GM12878 (cell line): ENCODE measurements at regions not wholly inside any gene's neighbourhood (a gene's known extent, or its start where the extent isn't known, plus 50 kb on each side); places are given as distances from the start of the nearest gene placed in this dataset.

ENCODE experiments used
- ATAC-seq: fragments of 200-7000 bp; cut with Tn5 transposase; 3 replicates; pipeline ENCODE4 v1.9.1; 2020; ENCODE audit warnings: mild to moderate bottlenecking, moderate library complexity
- BruUV-seq: library from RNA; stranded (reverse); fragments of 400-500 nt; replicated peaks from 2 replicates; lab custom pipeline; 2021; lab: Mats Ljungman, UMichigan
- CTCF ChIA-PET: fragments of 300-600 bp; sonication (Branson Sonifier 250); formaldehyde crosslinking; extraction: SDS; loops from one replicate; lab custom pipeline; 2021; ENCODE audit warnings: inconsistent platforms; lab: Yijun Ruan, JAX
- POLR2A ChIA-PET: fragments of 350-600 bp; formaldehyde crosslinking; extraction: SDS; loops from one replicate; lab custom pipeline; 2021; ENCODE audit warnings: inconsistent platforms; lab: Charles Lee
- RAD21 ChIA-PET: fragments of 300-600 bp; sonication (Branson Sonifier 250); formaldehyde crosslinking; loops from one replicate; lab custom pipeline; 2023; ENCODE audit warnings: antibody characterized with exemption; ENCODE audit not compliant: unreplicated experiment; lab: Charles Lee
- SMC1A ChIA-PET: fragments of 300-600 bp; sonication (Branson Sonifier 250); formaldehyde crosslinking; loops from one replicate; lab custom pipeline; 2023; ENCODE audit not compliant: unreplicated experiment, uncharacterized antibody; lab: Charles Lee
- DNase-seq: peaks from one replicate; pipeline ENCODE4 v3.0.0-alpha.2; 2011; ENCODE audit warnings: low read depth, low spot score
- FAIRE-seq: peaks from 3 replicates; lab custom pipeline; 2011; peaks lifted over from hg19 to GRCh38; lab: Jason Lieb, UNC
- H2AFZ ChIP-seq: 2 replicates; pipeline ENCODE4 v1.6.0; 2011; ENCODE audit warnings: low read depth, low read length, control low read depth; ENCODE audit not compliant: control insufficient read depth
- H3K27ac ChIP-seq: 2 replicates; pipeline ENCODE4 v1.5.1; 2011; ENCODE audit warnings: control low read depth; ENCODE audit not compliant: control insufficient read depth, insufficient read depth
- H3K27me3 ChIP-seq, 2 experiments: replicated peaks in 1 of 2; 2 replicates each; pipeline versions ENCODE4 v1.6.0 to v1.6.1; 2011; ENCODE audit warnings: low read length in 1 of 2; ENCODE audit not compliant: control insufficient read depth in 2 of 2, insufficient read depth in 2 of 2
- H3K36me3 ChIP-seq, 2 experiments: 2 replicates each; pipeline ENCODE4 v1.5.1; 2011; ENCODE audit warnings: low read length in 1 of 2; ENCODE audit not compliant: control insufficient read depth in 2 of 2, insufficient read depth in 2 of 2
- H3K4me1 ChIP-seq: 2 replicates; pipeline ENCODE4 v1.6.1; 2011; ENCODE audit warnings: mild to moderate bottlenecking, low read length, moderate library complexity, mixed read lengths; ENCODE audit not compliant: control insufficient read depth, insufficient read depth
- H3K4me2 ChIP-seq: 2 replicates; pipeline ENCODE4 v1.6.0; 2011; ENCODE audit warnings: control low read depth; ENCODE audit not compliant: control insufficient read depth, insufficient read depth
- H3K4me3 ChIP-seq: fragments of 200-600 bp; sonication (generic); 2 replicates; pipeline ENCODE4 v1.5.1; 2016
- H3K79me2 ChIP-seq: 2 replicates; pipeline ENCODE4 v1.6.0; 2011; ENCODE audit warnings: low read length; ENCODE audit not compliant: control insufficient read depth, insufficient read depth
- H3K9ac ChIP-seq: 2 replicates; pipeline ENCODE4 v1.8.0; 2011; ENCODE audit warnings: low read length, control low read depth, mixed read lengths; ENCODE audit not compliant: control insufficient read depth, insufficient read depth
- H3K9me3 ChIP-seq: replicated peaks from 3 replicates; pipeline ENCODE4 v1.5.1; 2011; ENCODE audit warnings: mild to moderate bottlenecking, low read length; ENCODE audit not compliant: control insufficient read depth, insufficient read depth
- H4K20me1 ChIP-seq: 2 replicates; pipeline ENCODE4 v1.6.0; 2011; ENCODE audit not compliant: control insufficient read depth, insufficient read depth
- CBFB ChIP-seq: IDR thresholded peaks from 2 replicates; pipeline ENCODE4 v1.6.1; 2016; ENCODE audit warnings: antibody characterized with exemption, low read depth
- CBX3 ChIP-seq: fragments of 200-600 bp; sonication (generic); IDR thresholded peaks from 2 replicates; pipeline ENCODE4 v1.6.1; 2016; ENCODE audit warnings: low read depth, borderline replicate concordance
- CEBPB ChIP-seq, 2 experiments: fragments of 150-350 bp in 1 of 2; IDR thresholded peaks; 2 replicates each; pipeline ENCODE4 v1.6.1; 2012 to 2014; ENCODE audit warnings: low read depth in 2 of 2, low read length in 2 of 2, borderline replicate concordance in 1 of 2, inconsistent platforms in 1 of 2
- DPF2 ChIP-seq: fragments of 450-650 bp; IDR thresholded peaks from 2 replicates; pipeline ENCODE4 v1.6.1; 2017; ENCODE audit warnings: mild to moderate bottlenecking
- ETV6 ChIP-seq, 2 experiments: fragments of 450-650 bp in 1 of 2; IDR thresholded peaks in 1 of 2; conservative IDR thresholded peaks in 1 of 2; 2 replicates each; pipeline ENCODE4 v1.6.1; 2014; ENCODE audit warnings: antibody characterized with exemption in 1 of 2, borderline replicate concordance in 1 of 2, low read depth in 1 of 2, mild to moderate bottlenecking in 1 of 2, moderate library complexity in 1 of 2
- HDAC6 ChIP-seq: fragments of 200-600 bp; sonication (generic); IDR thresholded peaks from one replicate; pipeline ENCODE4 v1.8.0; 2017; ENCODE audit warnings: antibody characterized with exemption; ENCODE audit not compliant: unreplicated experiment
- SIX5 ChIP-seq: IDR thresholded peaks from 2 replicates; pipeline ENCODE4 v1.6.1; 2011; ENCODE audit warnings: mild to moderate bottlenecking, low read depth, low read length, moderate library complexity; ENCODE audit not compliant: severe bottlenecking
- TAF1 ChIP-seq: IDR thresholded peaks from 2 replicates; pipeline ENCODE4 v1.6.1; 2011; ENCODE audit warnings: mild to moderate bottlenecking, low read depth, low read length, borderline replicate concordance
- TCF3 ChIP-seq: IDR thresholded peaks from 2 replicates; pipeline ENCODE4 v1.6.1; 2012; ENCODE audit warnings: low read depth, mild to moderate bottlenecking, low read length, borderline replicate concordance; ENCODE audit not compliant: insufficient read depth
- YBX1 ChIP-seq: fragments of 450-650 bp; IDR thresholded peaks from 2 replicates; pipeline ENCODE4 v1.6.1; 2016; ENCODE audit warnings: antibody characterized with exemption
- ZBED1 ChIP-seq: IDR thresholded peaks from 2 replicates; pipeline ENCODE4 v1.6.1; 2016; ENCODE audit warnings: borderline replicate concordance
- ZNF274 ChIP-seq: IDR thresholded peaks from one replicate; pipeline ENCODE4 v1.8.0; 2011; ENCODE audit not compliant: insufficient read length, insufficient read depth
- WGBS: methylation state at CpG from one replicate; pipeline ENCODE4 v1.1.6; 2016; ENCODE audit warnings: low lambda C conversion rate; ENCODE audit not compliant: insufficient replicate concordance, insufficient coverage; ENCODE audit errors: missing lambda C conversion rate; 5-methylcytosine and 5-hydroxymethylcytosine counted together
- in situ Hi-C: fragments of 300-500 bp; cut with MboI; formaldehyde crosslinking; loops from 9 replicates; pipeline ENCODE4 v1.14.3; 2018; ENCODE audit warnings: mixed read lengths
- intact Hi-C: fragments of 100-400 bp; cut with micrococcal nuclease; formaldehyde crosslinking; loops from one replicate; pipeline ENCODE4 v1.14.2; 2022; ENCODE audit not compliant: unreplicated experiment
- TF ChIP-seq, protein P1 (sequence below): fragments of 450-650 bp; IDR thresholded peaks from 2 replicates; pipeline ENCODE4 v1.6.1; 2016; ENCODE audit warnings: mild to moderate bottlenecking, moderate library complexity, borderline replicate concordance
- TF ChIP-seq, protein P2 (sequence below): fragments of 450-650 bp; IDR thresholded peaks from 2 replicates; pipeline ENCODE4 v1.6.1; 2018; ENCODE audit warnings: borderline replicate concordance, mild to moderate bottlenecking; ENCODE audit not compliant: partially characterized antibody
- TF ChIP-seq, protein P3 (sequence below): fragments of 450-650 bp; formaldehyde crosslinking; IDR thresholded peaks from 2 replicates; pipeline ENCODE4 v1.4.0; 2020; ENCODE audit warnings: mild to moderate bottlenecking, moderate library complexity

DNA sequence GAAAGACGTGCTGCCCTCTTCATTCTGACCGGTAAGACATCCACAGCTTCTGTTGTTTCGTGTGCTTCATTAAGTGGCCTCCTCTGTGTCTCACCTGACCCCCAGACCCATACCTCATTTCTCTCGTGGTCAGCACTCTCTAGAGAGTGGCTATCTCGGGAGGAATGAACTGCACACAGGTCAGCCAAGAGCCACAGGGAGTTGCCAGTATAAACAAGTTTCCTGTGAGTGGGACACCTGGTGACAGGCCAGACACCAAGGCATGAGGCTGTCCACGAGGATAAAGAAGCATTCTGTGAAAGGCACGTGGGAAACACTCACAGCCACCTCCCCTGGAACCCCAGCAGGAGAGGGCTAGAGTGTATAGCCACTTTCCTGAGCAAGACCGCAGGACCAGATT is 115.8 kb downstream of the NUFIP1 start:
- in situ Hi-C loops (loop anchor here (5.0 kb wide), 1 partner anchor 391 kb away; no protein-coding TSS in a partner anchor), intact Hi-C loops (no loop called here)
- H3K4me2 ChIP-seq: no peak overlapping the region
- no peak overlapping the region for H2AFZ ChIP-seq
- FAIRE-seq (no peak), ATAC-seq (no peak), DNase-seq (no peak)
- H3K36me3 ChIP-seq: no peaks in the 10 kb centered on the region
- H3K79me2 ChIP-seq: no peaks in the 10 kb centered on the region
- H3K27me3 ChIP-seq: no peaks in the 10 kb centered on the region; a peak in 1 of 4 replicates
- H3K4me3 ChIP-seq: no peak overlapping the region
- 18% methylated on average over 8 of the region's 8 CpGs for WGBS
- no peak overlapping the region for H3K9ac ChIP-seq
- peaks cover 7% of the 10 kb centered on the region for H3K4me1 ChIP-seq
- ChIA-PET POLR2A (no interaction called here), RAD21 (no interaction called here), CTCF (no interaction called here), SMC1A (no interaction called here)
- no TSS peak for BruUV-seq
- H4K20me1 ChIP-seq: no peaks in the 10 kb centered on the region
- no peak overlapping the region for H3K27ac ChIP-seq
- peaks cover 4% of the 10 kb centered on the region; the same call in 2 of the 3 replicates for H3K9me3 ChIP-seq
- TF ChIP-seq, protein P1, sequence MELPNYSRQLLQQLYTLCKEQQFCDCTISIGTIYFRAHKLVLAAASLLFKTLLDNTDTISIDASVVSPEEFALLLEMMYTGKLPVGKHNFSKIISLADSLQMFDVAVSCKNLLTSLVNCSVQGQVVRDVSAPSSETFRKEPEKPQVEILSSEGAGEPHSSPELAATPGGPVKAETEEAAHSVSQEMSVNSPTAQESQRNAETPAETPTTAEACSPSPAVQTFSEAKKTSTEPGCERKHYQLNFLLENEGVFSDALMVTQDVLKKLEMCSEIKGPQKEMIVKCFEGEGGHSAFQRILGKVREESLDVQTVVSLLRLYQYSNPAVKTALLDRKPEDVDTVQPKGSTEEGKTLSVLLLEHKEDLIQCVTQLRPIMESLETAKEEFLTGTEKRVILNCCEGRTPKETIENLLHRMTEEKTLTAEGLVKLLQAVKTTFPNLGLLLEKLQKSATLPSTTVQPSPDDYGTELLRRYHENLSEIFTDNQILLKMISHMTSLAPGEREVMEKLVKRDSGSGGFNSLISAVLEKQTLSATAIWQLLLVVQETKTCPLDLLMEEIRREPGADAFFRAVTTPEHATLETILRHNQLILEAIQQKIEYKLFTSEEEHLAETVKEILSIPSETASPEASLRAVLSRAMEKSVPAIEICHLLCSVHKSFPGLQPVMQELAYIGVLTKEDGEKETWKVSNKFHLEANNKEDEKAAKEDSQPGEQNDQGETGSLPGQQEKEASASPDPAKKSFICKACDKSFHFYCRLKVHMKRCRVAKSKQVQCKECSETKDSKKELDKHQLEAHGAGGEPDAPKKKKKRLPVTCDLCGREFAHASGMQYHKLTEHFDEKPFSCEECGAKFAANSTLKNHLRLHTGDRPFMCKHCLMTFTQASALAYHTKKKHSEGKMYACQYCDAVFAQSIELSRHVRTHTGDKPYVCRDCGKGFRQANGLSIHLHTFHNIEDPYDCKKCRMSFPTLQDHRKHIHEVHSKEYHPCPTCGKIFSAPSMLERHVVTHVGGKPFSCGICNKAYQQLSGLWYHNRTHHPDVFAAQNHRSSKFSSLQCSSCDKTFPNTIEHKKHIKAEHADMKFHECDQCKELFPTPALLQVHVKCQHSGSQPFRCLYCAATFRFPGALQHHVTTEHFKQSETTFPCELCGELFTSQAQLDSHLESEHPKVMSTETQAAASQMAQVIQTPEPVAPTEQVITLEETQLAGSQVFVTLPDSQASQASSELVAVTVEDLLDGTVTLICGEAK: no peak
- TF ChIP-seq CBFB: no peak
- TF ChIP-seq CBX3: no peak
- TF ChIP-seq TCF3: no peak
- TF ChIP-seq DPF2: no peak
- no peak for TF ChIP-seq SIX5
- TF ChIP-seq, protein P2, sequence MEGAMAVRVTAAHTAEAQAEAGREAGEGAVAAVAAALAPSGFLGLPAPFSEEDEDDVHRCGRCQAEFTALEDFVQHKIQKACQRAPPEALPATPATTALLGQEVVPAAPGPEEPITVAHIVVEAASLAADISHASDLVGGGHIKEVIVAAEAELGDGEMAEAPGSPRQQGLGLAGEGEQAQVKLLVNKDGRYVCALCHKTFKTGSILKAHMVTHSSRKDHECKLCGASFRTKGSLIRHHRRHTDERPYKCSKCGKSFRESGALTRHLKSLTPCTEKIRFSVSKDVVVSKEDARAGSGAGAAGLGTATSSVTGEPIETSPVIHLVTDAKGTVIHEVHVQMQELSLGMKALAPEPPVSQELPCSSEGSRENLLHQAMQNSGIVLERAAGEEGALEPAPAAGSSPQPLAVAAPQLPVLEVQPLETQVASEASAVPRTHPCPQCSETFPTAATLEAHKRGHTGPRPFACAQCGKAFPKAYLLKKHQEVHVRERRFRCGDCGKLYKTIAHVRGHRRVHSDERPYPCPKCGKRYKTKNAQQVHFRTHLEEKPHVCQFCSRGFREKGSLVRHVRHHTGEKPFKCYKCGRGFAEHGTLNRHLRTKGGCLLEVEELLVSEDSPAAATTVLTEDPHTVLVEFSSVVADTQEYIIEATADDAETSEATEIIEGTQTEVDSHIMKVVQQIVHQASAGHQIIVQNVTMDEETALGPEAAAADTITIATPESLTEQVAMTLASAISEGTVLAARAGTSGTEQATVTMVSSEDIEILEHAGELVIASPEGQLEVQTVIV: no peak
- no peak for TF ChIP-seq ZBED1
- TF ChIP-seq, protein P3, sequence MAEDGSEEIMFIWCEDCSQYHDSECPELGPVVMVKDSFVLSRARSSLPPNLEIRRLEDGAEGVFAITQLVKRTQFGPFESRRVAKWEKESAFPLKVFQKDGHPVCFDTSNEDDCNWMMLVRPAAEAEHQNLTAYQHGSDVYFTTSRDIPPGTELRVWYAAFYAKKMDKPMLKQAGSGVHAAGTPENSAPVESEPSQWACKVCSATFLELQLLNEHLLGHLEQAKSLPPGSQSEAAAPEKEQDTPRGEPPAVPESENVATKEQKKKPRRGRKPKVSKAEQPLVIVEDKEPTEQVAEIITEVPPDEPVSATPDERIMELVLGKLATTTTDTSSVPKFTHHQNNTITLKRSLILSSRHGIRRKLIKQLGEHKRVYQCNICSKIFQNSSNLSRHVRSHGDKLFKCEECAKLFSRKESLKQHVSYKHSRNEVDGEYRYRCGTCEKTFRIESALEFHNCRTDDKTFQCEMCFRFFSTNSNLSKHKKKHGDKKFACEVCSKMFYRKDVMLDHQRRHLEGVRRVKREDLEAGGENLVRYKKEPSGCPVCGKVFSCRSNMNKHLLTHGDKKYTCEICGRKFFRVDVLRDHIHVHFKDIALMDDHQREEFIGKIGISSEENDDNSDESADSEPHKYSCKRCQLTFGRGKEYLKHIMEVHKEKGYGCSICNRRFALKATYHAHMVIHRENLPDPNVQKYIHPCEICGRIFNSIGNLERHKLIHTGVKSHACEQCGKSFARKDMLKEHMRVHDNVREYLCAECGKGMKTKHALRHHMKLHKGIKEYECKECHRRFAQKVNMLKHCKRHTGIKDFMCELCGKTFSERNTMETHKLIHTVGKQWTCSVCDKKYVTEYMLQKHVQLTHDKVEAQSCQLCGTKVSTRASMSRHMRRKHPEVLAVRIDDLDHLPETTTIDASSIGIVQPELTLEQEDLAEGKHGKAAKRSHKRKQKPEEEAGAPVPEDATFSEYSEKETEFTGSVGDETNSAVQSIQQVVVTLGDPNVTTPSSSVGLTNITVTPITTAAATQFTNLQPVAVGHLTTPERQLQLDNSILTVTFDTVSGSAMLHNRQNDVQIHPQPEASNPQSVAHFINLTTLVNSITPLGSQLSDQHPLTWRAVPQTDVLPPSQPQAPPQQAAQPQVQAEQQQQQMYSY: no peak
- no peak for TF ChIP-seq TAF1
- TF ChIP-seq YBX1: no peak
- no peak for TF ChIP-seq HDAC6
- TF ChIP-seq CEBPB (IDR thresholded peaks at IDR 0.05; ENCODE audit: borderline replicate concordance in 1 of 2, low read depth in 2 of 2, low read length in 2 of 2): no peak
- no peak for TF ChIP-seq ETV6 (conservative IDR thresholded peaks at IDR 0.05 in 1 of 2, IDR thresholded peaks at IDR 0.05 in 1 of 2; ENCODE audit: borderline replicate concordance in 1 of 2, low read depth in 1 of 2)
- no peak for TF ChIP-seq ZNF274
